Subcutaneous abdominal adipose tissue (tissue), 5 donors: ENCODE measurements at regions not wholly inside any gene's neighbourhood (a gene's known extent, or its start where the extent isn't known, plus 50 kb on each side); places are given as distances from the start of the nearest gene placed in this dataset.

Experiments used
- H3K27ac ChIP-seq: one replicate; pipeline ENCODE4 v1.7.0; 2013; ENCODE audit warnings: low read depth, mild to moderate bottlenecking, inconsistent platforms, low read length, moderate library complexity
- H3K27me3 ChIP-seq, 5 donors: one replicate each; pipeline ENCODE4 v1.7.0; 2013; ENCODE audit warnings: low read length in 5 of 5, inconsistent platforms in 1 of 5; ENCODE audit not compliant: control insufficient read depth in 5 of 5, insufficient read depth in 4 of 5
- H3K36me3 ChIP-seq, 5 donors: one replicate each; pipeline ENCODE4 v1.7.0; 2013; ENCODE audit warnings: low read length in 5 of 5; ENCODE audit not compliant: control insufficient read depth in 5 of 5, insufficient read depth in 5 of 5
- H3K4me1 ChIP-seq, 5 donors: one replicate each; pipeline ENCODE4 v1.7.0; 2013; ENCODE audit warnings: low read length in 5 of 5, mild to moderate bottlenecking in 3 of 5, moderate library complexity in 1 of 5; ENCODE audit not compliant: control insufficient read depth in 5 of 5, insufficient read depth in 5 of 5
- H3K4me3 ChIP-seq, 5 donors: one replicate each; pipeline ENCODE4 v1.7.0; 2013; ENCODE audit warnings: low read length in 5 of 5, low read depth in 1 of 5
- H3K9ac ChIP-seq, 5 donors: one replicate each; pipeline ENCODE4 v1.7.0; 2013; ENCODE audit warnings: low read length in 5 of 5, mild to moderate bottlenecking in 4 of 5, moderate library complexity in 3 of 5
- H3K9me3 ChIP-seq, 5 donors: one replicate each; pipeline ENCODE4 v1.7.0; 2013; ENCODE audit warnings: low read length in 5 of 5; ENCODE audit not compliant: control insufficient read depth in 5 of 5
- donor health status: healthy.
- donor health status: healthy.
- donor health status: healthy.
- donor health status: healthy.
- donor health status: healthy.

DNA sequence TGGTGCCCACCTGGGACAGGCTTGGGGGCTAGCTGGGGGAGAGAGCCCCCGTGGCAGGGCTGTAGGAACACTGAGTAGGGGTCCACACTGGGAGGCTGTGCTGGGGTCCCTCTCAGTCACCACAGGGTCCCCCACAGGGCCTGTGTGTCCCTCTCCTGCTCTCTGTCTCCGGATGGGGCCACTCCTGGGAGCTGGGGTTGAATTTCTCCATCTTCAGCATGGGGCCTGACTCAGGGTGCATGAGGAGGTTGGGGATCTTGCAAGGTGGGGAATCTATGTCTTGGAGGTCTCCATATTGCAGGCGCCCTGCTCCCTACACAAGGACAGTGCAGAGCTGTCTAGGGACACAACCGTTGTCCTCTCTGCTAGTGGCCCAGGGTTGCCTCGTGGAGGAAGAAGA, 78.7 kb upstream of the HDAC4 start:
- Histone ChIP-seq H3K27ac (no peak overlapping the region), H3K9me3 (no peaks in the 10 kb centered on the region), H3K9ac (no peak overlapping the region), H3K4me3 (no peak overlapping the region), H3K27me3 (peaks cover 0 to 12% (median 7%) of the 10 kb centered on the region in 5 donors), H3K36me3 (no peaks in the 10 kb centered on the region), H3K4me1 (peaks cover 0 to 6% (median 5%) of the 10 kb centered on the region in 5 donors)

DNA sequence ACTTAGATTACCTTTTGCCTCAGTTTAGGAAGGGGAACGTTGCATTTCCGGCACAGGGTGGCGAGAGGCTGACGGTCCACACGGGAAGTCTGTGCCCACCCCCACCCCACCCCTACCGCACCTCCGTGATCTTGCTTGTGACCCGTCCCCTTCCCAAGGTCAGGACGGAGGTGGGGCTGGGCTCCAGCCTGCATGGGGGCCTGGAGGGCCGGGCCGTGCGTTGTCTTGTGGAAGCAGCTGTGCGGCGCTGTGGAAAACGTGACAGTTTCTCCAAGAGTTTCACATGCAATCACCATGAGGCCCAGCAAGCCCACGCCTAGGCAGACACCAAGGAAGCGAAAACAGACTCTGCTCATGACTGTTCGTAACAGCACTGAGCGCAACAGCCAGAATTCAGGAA, 76.8 kb upstream of the HDAC4 start:
- no peaks in the 10 kb centered on the region for H3K9me3 ChIP-seq
- no peak overlapping the region for H3K4me3 ChIP-seq
- no peaks in the 10 kb centered on the region for H3K27me3 ChIP-seq
- H3K9ac ChIP-seq, result no peak overlapping the region
- H3K27ac ChIP-seq, result no peak overlapping the region
- peaks cover 0 to 1% (median 0%) of the 10 kb centered on the region in 5 donors for H3K4me1 ChIP-seq
- no peaks in the 10 kb centered on the region for H3K36me3 ChIP-seq

DNA sequence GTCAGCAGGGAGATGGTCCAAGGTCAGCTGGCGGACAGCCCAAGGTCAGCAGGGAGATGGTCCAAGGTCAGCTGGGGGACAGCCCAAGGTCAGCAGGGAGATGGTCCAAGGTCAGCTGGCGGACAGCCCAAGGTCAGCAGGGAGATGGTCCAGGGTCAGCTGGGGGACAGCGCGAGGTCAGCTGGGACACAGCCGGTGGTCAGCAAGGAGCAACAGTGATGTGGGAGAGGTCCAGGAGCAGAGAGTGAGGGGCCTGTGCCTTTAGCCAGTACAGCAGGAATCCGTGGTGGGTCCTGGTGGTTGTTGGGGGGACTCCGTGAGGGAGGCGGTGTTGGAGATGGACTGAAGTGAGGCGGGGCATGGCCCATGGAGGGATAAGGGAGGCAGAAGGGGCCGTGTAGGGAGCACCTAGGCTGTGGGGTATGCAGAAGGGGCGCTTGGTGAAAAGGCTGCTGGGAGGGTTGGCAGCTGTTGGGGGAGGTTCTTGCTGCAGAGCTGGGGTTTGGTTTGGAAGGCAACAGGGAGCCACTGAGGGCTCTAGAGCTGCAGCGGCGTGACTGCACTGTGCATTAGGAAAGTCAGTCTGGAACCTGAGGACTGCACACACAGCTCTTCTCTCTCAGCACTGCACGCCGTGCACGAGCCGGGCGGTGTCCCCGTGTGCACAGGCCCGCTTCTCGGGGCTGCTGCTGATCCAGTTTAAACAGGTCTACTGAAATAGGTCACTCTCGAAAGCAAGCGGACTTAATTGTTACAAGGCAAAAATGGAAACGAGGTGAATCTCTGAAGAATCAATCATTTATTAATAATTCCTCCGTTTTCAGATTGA, 76.2 kb upstream of the HDAC4 start:
- Histone ChIP-seq H3K27me3 (no peaks in the 10 kb centered on the region), H3K4me3 (no peak overlapping the region), H3K9me3 (no peaks in the 10 kb centered on the region), H3K4me1 (no peaks in the 10 kb centered on the region), H3K27ac (no peak overlapping the region), H3K36me3 (no peaks in the 10 kb centered on the region), H3K9ac (no peak overlapping the region)

DNA sequence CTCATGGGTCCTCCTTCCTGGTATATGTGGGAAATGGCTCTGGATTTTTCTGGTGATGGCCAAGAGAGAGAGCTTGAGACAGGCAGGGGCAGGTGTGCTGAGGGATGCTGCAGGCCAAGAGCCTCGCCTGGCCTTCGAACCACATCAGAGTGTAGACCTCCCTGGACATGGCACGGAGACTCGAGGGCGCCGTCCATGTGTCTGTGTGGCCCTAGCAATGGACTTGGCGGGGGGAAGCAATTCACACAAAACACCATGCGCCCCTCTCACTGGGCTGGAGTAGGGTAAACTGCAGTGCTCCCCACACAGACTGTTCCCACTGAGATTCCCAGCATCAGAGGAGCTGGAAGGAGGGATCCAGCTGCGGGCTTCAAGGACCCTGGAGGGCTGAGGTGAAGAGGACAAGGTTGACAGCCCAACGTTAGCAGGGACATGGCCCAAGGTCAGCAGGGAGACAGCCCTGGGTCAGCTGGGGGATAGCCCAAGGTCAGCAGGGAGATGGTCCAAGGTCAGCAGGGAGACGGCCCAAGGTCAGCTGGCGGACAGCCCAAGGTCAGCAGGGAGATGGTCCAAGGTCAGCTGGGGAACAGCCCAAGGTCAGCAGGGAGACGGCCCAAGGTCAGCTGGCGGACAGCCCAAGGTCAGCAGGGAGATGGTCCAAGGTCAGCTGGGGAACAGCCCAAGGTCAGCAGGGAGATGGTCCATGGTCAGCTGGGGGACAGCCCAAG, 75.4 kb upstream of the HDAC4 start:
- H3K9ac ChIP-seq, result no peak overlapping the region
- H3K36me3 ChIP-seq, result no peaks in the 10 kb centered on the region
- H3K4me3 ChIP-seq, result no peak overlapping the region
- no peaks in the 10 kb centered on the region for H3K4me1 ChIP-seq
- no peak overlapping the region for H3K27ac ChIP-seq
- no peaks in the 10 kb centered on the region for H3K9me3 ChIP-seq
- H3K27me3 ChIP-seq, result no peaks in the 10 kb centered on the region

DNA sequence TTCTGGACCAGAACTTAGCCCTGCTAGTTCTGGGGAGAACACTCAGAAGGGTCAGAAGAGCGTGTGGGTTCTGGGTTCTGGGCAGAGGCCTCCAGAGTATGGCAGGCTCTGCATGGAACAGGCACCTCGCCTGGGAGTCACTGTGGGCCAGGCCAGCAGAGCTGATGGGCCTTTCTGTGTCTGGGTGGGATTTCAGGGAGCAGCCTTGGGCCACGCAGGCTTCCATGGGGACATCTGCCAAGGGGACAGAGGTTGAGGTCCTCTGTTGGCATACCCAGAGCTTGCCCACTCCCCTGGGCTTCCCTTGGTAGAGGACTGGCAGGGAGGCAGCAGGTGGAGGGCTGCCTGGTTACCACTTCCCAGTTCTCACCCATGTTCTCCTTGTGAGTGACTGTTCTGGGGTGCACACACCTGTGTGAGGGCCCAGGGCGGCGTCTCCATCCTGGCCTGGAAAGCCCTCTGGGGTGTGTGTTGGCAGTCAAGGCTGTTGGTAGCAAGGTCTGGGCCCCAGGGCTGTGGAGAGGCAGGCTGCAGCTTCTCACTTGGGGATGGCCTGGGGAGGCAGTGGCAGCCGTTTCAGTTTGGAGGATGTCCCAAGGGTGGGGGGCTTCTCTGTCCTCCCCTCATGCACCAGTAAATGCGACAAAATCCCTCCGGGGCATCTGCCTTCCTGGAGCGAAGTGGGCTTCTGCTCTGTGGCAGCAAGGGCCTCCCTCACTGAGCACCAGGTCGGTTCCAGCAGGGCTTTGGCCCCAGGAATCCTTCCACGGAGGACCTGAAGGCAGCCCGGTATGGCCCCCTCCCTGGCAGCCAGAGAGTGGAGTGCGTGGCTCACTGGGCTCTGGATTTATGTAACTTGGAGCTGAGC, 74.6 kb upstream of the HDAC4 start:
- Histone ChIP-seq H3K9me3 (no peaks in the 10 kb centered on the region), H3K4me3 (no peak overlapping the region), H3K36me3 (no peaks in the 10 kb centered on the region), H3K9ac (no peak overlapping the region), H3K27ac (no peak overlapping the region), H3K4me1 (no peaks in the 10 kb centered on the region), H3K27me3 (no peaks in the 10 kb centered on the region)

DNA sequence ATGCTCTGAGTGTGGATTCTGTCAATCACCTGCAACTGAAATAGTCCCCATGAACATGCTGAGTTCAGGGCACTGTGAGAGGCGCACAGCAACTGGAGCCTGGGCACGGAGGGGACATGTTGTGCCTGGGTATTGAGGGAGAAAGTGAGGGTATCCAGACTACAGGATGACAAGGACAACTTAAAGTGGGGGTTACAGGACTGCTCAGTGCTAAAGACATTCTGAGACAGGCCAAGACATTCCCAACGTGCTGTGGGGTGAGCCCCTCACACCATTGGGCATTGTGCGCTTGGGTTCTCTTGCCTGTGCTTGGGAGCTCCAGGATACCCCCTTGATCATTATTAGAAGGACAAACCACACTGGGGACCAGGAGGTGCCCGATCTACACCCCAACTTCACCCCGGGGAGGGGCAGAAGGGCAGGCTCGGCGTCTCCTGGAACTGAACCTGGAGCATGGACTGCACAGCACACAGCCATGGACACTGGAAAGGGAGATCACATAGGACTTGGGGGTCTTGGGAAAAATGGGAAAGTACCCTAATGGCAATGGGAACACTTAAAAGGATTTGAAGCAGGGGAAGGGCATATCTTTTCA, 72.5 kb upstream of the HDAC4 start:
- H3K27ac ChIP-seq, result no peak overlapping the region
- H3K9me3 ChIP-seq, result no peaks in the 10 kb centered on the region
- peaks cover 0 to 5% (median 0%) of the 10 kb centered on the region in 5 donors for H3K27me3 ChIP-seq
- H3K36me3 ChIP-seq, result no peaks in the 10 kb centered on the region
- no peak overlapping the region for H3K4me3 ChIP-seq
- no peaks in the 10 kb centered on the region for H3K4me1 ChIP-seq
- H3K9ac ChIP-seq, result no peak overlapping the region

DNA sequence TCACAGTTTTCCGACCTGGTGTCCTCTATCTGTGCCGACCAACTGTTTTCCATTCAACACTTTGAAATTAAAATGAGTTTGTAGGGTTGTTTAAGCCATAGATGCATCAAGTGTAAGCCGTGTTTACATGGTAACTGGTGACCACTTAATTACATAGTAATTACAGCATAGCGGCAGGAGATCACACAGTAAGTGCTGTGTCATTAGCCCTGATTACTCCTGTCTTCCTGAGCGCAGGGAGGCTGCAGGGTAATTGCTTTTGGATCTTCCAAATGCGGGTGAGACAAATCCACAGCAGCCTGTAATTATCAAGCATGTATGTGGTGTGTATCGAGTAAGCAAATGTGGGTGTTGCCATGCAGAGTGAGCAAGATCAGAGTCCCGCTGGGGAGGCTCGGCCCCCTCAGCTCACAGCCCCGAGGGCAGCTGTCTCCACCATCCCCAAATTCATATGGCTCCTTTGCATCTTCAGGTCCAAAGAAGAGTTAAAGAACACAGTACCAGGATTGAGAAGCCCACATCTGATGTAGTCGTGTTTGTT, 71.5 kb upstream of the HDAC4 start:
- Histone ChIP-seq H3K4me1 (no peaks in the 10 kb centered on the region), H3K4me3 (no peak overlapping the region), H3K9me3 (no peaks in the 10 kb centered on the region), H3K9ac (no peak overlapping the region), H3K27me3 (peaks cover 0 to 6% (median 0%) of the 10 kb centered on the region in 5 donors), H3K27ac (no peak overlapping the region), H3K36me3 (no peaks in the 10 kb centered on the region)

DNA sequence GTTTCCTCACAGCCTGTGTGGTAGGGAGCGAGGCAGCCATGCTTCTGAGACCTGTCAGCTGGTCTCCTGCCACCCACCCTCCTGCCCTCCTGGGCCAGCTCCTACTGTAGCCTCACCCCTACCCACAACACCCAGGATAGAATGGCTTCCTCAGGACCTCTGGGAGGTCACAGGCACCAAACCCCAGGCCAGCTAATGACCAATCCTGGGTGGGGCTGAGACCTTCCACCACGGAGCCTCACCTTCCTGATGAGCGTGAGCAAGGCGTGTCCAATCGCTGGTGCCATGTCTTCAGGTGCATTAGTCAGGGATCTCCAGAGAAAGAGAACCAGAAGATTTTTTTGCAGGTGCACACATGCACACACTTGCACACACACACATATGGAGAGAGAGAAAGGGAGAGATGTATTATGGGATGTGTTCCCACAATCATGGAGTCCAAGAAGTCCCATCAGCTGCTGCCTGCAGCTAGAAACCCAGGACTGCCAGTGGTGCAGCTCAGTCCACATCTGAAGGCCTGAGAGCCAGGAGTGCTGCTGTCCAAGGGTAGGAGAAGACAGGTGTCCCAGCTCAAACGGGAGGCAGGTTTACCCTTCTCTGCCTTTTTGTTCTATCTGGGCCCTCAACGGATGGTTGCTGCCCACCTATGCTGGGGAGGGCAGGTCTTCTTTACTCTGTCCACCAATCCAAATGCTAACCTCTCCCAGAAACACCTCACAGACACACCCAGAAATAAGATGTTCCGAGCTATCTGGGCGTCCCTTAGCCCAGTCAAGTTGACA, 70.4 kb upstream of the HDAC4 start:
- H3K36me3 ChIP-seq, result no peaks in the 10 kb centered on the region
- H3K9me3 ChIP-seq, result no peaks in the 10 kb centered on the region
- no peak overlapping the region for H3K9ac ChIP-seq
- H3K27me3 ChIP-seq, result peaks cover 0 to 6% (median 0%) of the 10 kb centered on the region in 5 donors
- H3K4me3 ChIP-seq, result no peak overlapping the region
- H3K4me1 ChIP-seq, result peaks cover 0 to 3% (median 0%) of the 10 kb centered on the region in 5 donors
- H3K27ac ChIP-seq, result no peak overlapping the region
